ENCODE measurements at regions not wholly inside any gene's neighbourhood (a gene's known extent, or its start where the extent isn't known, plus 50 kb on each side); places are given as distances from the start of the nearest gene placed in this dataset.

GRCh38 chrX:6734844-6735634 lies 200.1 kb upstream of the VCX3A start:
- FAIRE-seq, result no peak
- no peak for TF ChIP-seq POLR2A (IDR thresholded peaks at IDR 0.05; ENCODE audit: low read depth, low read length)
- no peak for DNase-seq (ENCODE audit: insufficient read length, low spot score)

- FAIRE-seq, result no peak
- DNase-seq (ENCODE audit: insufficient read length, low spot score), result no peak
- no peak for TF ChIP-seq POLR2A (IDR thresholded peaks at IDR 0.05; ENCODE audit: low read depth, low read length)
Measured at GRCh38 chrX:6732101-6732500, 197.2 kb upstream of the VCX3A start.

- TF ChIP-seq POLR2A (IDR thresholded peaks at IDR 0.05; ENCODE audit: low read depth, low read length), result no peak
- FAIRE-seq, result no peak
- DNase-seq (ENCODE audit: insufficient read length, low spot score), result no peak
Measured at GRCh38 chrX:6729626-6730025, 194.7 kb upstream of the VCX3A start.

GRCh38 chrX:6718766-6719165 lies 183.8 kb upstream of the VCX3A start:
- DNase-seq (ENCODE audit: insufficient read length, low spot score) (no peak), FAIRE-seq (no peak)
- no peak for TF ChIP-seq POLR2A (IDR thresholded peaks at IDR 0.05; ENCODE audit: low read depth, low read length)

GRCh38 chrX:6708676-6709380 lies 173.9 kb upstream of the VCX3A start:
- no peak for DNase-seq (ENCODE audit: insufficient read length, low spot score)
- no peak for TF ChIP-seq POLR2A (IDR thresholded peaks at IDR 0.05; ENCODE audit: low read depth, low read length)
- FAIRE-seq, result no peak

GRCh38 chrX:6708041-6708440 lies 173.1 kb upstream of the VCX3A start:
- no peak for TF ChIP-seq POLR2A (IDR thresholded peaks at IDR 0.05; ENCODE audit: low read depth, low read length)

GRCh38 chrX:6707497-6707896 lies 172.6 kb upstream of the VCX3A start:
- FAIRE-seq, result no peak
- DNase-seq (ENCODE audit: insufficient read length, low spot score), result no peak
- no peak for TF ChIP-seq POLR2A (IDR thresholded peaks at IDR 0.05; ENCODE audit: low read depth, low read length)

More at GRCh38 chrX:6708041-6708440, 173.1 kb upstream of the VCX3A start:
- FAIRE-seq (no peak), DNase-seq (ENCODE audit: insufficient read length, low spot score) (no peak)

GRCh38 chrX:6701085-6701484 lies 166.2 kb upstream of the VCX3A start:
- FAIRE-seq (no peak), DNase-seq (ENCODE audit: insufficient read length, low spot score) (no peak)
- TF ChIP-seq POLR2A (IDR thresholded peaks at IDR 0.05; ENCODE audit: low read depth, low read length), result no peak

GRCh38 chrX:6695717-6696116 lies 160.8 kb upstream of the VCX3A start:
- no peak for TF ChIP-seq POLR2A (IDR thresholded peaks at IDR 0.05; ENCODE audit: low read depth, low read length)
- DNase-seq (ENCODE audit: insufficient read length, low spot score), result no peak
- no peak for FAIRE-seq

- TF ChIP-seq POLR2A (IDR thresholded peaks at IDR 0.05; ENCODE audit: low read depth, low read length), result no peak
- DNase-seq (ENCODE audit: insufficient read length, low spot score), result no peak
- no peak for FAIRE-seq
Measured at GRCh38 chrX:6694977-6695376, 160.1 kb upstream of the VCX3A start.

- DNase-seq (ENCODE audit: insufficient read length, low spot score), result no peak
- FAIRE-seq, result no peak
- no peak for TF ChIP-seq POLR2A (IDR thresholded peaks at IDR 0.05; ENCODE audit: low read depth, low read length)
Measured at GRCh38 chrX:6694221-6694620, 159.3 kb upstream of the VCX3A start.

GRCh38 chrX:6693051-6693450 lies 158.1 kb upstream of the VCX3A start:
- TF ChIP-seq POLR2A (IDR thresholded peaks at IDR 0.05; ENCODE audit: low read depth, low read length), result no peak
- FAIRE-seq (no peak), DNase-seq (ENCODE audit: insufficient read length, low spot score) (no peak)

GRCh38 chrX:6685489-6685888 lies 150.6 kb upstream of the VCX3A start:
- no peak for DNase-seq (ENCODE audit: insufficient read length, low spot score)
- no peak for TF ChIP-seq POLR2A (IDR thresholded peaks at IDR 0.05; ENCODE audit: low read depth, low read length)
- FAIRE-seq, result no peak

- DNase-seq (ENCODE audit: insufficient read length, low spot score) (no peak), FAIRE-seq (no peak)
- no peak for TF ChIP-seq POLR2A (IDR thresholded peaks at IDR 0.05; ENCODE audit: low read depth, low read length)
Measured at GRCh38 chrX:6683353-6683752, 148.4 kb upstream of the VCX3A start.

Measured in H54 (cell line).